ENCODE measurements at regions not wholly inside any gene's neighbourhood (a gene's known extent, or its start where the extent isn't known, plus 50 kb on each side); places are given as distances from the start of the nearest gene placed in this dataset.

DNA sequence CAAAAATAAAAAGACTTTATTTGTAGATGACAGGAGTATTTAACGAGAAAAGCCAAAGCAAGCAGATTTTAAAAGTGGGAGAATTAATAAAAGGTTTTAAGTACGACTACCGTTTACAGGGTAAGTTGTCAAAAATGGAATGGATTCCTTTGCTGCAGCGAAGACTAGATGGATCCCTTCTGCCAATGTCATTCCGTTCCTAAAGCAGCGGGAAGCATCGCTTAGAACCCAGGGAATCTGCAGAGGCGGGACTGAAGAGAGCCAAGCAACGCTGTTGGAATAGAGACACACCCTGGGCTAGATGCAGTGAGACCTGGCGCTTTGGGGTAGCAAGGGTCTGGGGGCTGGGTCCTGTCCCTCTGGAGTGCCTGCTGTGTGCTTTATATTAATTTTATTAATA, 303.1 kb upstream of the MKI67 start:
- H3K9me3 ChIP-seq (ENCODE audit: low read depth) = no peaks in the 10 kb centered on the region
- no peaks in the 10 kb centered on the region for H4K20me1 ChIP-seq (ENCODE audit: insufficient read depth, poor library complexity, severe bottlenecking)
- H3K4me2 ChIP-seq = no peak overlapping the region
- H3K4me3 ChIP-seq = no peak overlapping the region
- no peak overlapping the region for H3K27ac ChIP-seq
- TF ChIP-seq EZH2 (IDR thresholded peaks at IDR 0.05; ENCODE audit: borderline replicate concordance) (no peak), EZH2phosphoT487 (IDR thresholded peaks at IDR 0.05; ENCODE audit: low read depth, severe bottlenecking, unreplicated experiment) (no peak)
- TF ChIP-seq, protein P1, sequence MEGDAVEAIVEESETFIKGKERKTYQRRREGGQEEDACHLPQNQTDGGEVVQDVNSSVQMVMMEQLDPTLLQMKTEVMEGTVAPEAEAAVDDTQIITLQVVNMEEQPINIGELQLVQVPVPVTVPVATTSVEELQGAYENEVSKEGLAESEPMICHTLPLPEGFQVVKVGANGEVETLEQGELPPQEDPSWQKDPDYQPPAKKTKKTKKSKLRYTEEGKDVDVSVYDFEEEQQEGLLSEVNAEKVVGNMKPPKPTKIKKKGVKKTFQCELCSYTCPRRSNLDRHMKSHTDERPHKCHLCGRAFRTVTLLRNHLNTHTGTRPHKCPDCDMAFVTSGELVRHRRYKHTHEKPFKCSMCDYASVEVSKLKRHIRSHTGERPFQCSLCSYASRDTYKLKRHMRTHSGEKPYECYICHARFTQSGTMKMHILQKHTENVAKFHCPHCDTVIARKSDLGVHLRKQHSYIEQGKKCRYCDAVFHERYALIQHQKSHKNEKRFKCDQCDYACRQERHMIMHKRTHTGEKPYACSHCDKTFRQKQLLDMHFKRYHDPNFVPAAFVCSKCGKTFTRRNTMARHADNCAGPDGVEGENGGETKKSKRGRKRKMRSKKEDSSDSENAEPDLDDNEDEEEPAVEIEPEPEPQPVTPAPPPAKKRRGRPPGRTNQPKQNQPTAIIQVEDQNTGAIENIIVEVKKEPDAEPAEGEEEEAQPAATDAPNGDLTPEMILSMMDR (IDR thresholded peaks at IDR 0.05; ENCODE audit: poor library complexity) = no peak
- 87% methylated on average over 10 of the region's 10 CpGs for WGBS (ENCODE audit: low lambda C conversion rate, missing lambda C conversion rate)
- H2AFZ ChIP-seq = no peak overlapping the region
- H3K9me2 ChIP-seq (replicated peaks; ENCODE audit: insufficient read depth) = no peaks in the 10 kb centered on the region
- H3K27me3 ChIP-seq = no peaks in the 10 kb centered on the region
- no peak for DNase-seq (ENCODE audit: low spot score)
- no peaks in the 10 kb centered on the region for H3K79me2 ChIP-seq
- no peaks in the 10 kb centered on the region for H3K4me1 ChIP-seq (ENCODE audit: insufficient read depth)
- H3K36me3 ChIP-seq (replicated peaks; ENCODE audit: insufficient read depth, low read depth) = no peaks in the 10 kb centered on the region

DNA sequence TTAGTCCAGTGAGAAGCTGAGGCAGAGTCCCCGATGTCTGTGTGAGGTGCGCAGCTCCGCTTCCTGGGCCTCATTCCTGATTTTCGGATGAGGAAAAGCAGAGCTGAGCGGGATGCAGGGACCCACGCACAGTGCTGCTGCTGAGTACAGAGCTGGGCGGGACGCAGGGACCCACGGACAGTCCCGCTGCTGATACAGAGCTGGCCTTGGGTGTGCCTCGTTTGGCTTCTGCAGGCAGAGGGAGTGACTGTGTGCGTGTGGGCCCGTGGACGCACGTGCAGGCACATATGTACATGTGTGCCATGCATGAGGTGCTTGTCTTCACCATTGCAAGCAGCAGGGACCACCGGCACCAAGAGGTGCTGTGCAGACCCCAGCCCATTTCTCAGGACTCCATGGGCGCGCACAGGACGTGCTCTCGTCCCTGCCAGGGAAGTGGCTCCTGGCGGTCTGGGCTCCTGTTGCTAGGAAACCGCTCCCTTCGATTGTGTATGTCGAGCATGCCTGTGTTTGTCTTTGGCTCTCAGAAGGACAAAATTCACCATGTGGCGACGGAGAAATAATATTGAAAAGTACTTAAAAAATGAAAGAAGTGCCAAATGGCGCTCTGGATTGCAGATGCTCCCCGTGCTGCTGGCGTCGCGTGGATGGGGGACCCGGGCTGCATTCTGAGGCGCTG, 303.8 kb upstream of the MKI67 start:
- no peak for DNase-seq (ENCODE audit: low spot score)
- no peak overlapping the region for H3K4me2 ChIP-seq
- no peaks in the 10 kb centered on the region for H3K9me3 ChIP-seq (ENCODE audit: low read depth)
- H2AFZ ChIP-seq = no peak overlapping the region
- WGBS (ENCODE audit: low lambda C conversion rate, missing lambda C conversion rate) = 85% methylated on average over 33 of the region's 33 CpGs
- H3K4me3 ChIP-seq = no peak overlapping the region
- H4K20me1 ChIP-seq (ENCODE audit: insufficient read depth, poor library complexity, severe bottlenecking) = no peaks in the 10 kb centered on the region
- H3K4me1 ChIP-seq (ENCODE audit: insufficient read depth) = no peaks in the 10 kb centered on the region
- no peaks in the 10 kb centered on the region for H3K27me3 ChIP-seq
- H3K9me2 ChIP-seq (replicated peaks; ENCODE audit: insufficient read depth) = no peaks in the 10 kb centered on the region
- H3K36me3 ChIP-seq (replicated peaks; ENCODE audit: insufficient read depth, low read depth) = no peaks in the 10 kb centered on the region
- no peaks in the 10 kb centered on the region for H3K79me2 ChIP-seq
- no peak overlapping the region for H3K27ac ChIP-seq
- TF ChIP-seq, protein P1 (IDR thresholded peaks at IDR 0.05; ENCODE audit: poor library complexity) = no peak
- no peak for TF ChIP-seq EZH2phosphoT487 (IDR thresholded peaks at IDR 0.05; ENCODE audit: low read depth, severe bottlenecking, unreplicated experiment)
- no peak for TF ChIP-seq EZH2 (IDR thresholded peaks at IDR 0.05; ENCODE audit: borderline replicate concordance)

DNA sequence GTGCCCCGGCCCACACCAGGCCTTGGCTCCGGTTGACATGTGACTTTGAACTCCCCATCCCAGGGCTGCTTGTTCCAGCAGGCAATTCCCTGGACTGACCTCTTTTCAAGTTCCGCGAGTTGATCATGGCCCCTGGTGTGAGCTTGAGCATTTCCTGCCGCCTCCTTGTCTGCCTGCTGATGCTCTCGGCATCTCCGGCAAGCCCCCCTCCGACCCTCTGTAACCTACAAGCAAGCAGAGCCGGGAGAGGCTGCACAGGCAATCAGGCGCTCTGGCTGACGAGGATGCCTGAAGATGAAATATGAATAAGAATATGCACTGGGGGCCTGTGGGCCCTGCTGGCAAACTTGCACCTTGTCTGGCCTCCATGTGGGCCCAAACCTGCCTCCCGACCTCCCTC, 304.9 kb upstream of the MKI67 start:
- Histone ChIP-seq H3K36me3 (replicated peaks; ENCODE audit: insufficient read depth, low read depth) (no peaks in the 10 kb centered on the region), H3K4me3 (no peak overlapping the region), H3K4me1 (ENCODE audit: insufficient read depth) (no peaks in the 10 kb centered on the region), H3K9me3 (ENCODE audit: low read depth) (no peaks in the 10 kb centered on the region), H3K4me2 (no peak overlapping the region), H3K27me3 (peaks cover 4% of the 10 kb centered on the region), H4K20me1 (ENCODE audit: insufficient read depth, poor library complexity, severe bottlenecking) (no peaks in the 10 kb centered on the region), H3K27ac (no peak overlapping the region), H2AFZ (no peak overlapping the region), H3K79me2 (no peaks in the 10 kb centered on the region), H3K9me2 (replicated peaks; ENCODE audit: insufficient read depth) (no peaks in the 10 kb centered on the region)
- 85% methylated on average over 12 of the region's 12 CpGs for WGBS (ENCODE audit: low lambda C conversion rate, missing lambda C conversion rate)
- DNase-seq (ENCODE audit: low spot score) = no peak
- TF ChIP-seq EZH2phosphoT487 (IDR thresholded peaks at IDR 0.05; ENCODE audit: low read depth, severe bottlenecking, unreplicated experiment) (no peak), EZH2 (IDR thresholded peaks at IDR 0.05; ENCODE audit: borderline replicate concordance) (no peak)
- TF ChIP-seq, protein P1 (IDR thresholded peaks at IDR 0.05; ENCODE audit: poor library complexity) = no peak
